ENCODE measurements at regions not wholly inside any gene's neighbourhood (a gene's known extent, or its start where the extent isn't known, plus 50 kb on each side); places are given as distances from the start of the nearest gene placed in this dataset.

DNA sequence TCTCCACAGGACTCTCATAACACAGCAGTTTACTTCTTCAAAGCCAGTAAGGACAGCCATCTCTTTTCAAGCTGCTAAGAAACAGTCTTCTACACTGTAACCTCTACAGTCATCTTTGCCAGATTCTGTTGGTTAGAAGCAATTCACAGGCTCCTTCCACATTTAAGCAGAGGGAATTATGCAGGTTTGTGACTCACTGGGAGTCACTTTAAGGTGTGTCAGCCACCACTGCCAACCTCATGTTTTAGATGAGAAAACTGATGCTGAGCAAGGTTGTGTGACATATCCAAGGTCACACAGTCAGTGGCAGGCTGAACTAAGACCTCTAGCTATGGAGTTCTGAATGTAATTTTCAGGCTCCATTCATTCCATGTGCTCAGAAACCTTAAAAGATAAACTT lies 143.5 kb downstream of the QDPR start:
- no peak for TF ChIP-seq CTCF (IDR thresholded peaks at IDR 0.05; ENCODE audit: low read depth, low read length, poor library complexity, severe bottlenecking)
- TF ChIP-seq EZH2phosphoT487 (IDR thresholded peaks at IDR 0.05; ENCODE audit: borderline replicate concordance, low read length), result no peak

Measured in DOHH2 (cell line).